ENCODE measurements at regions not wholly inside any gene's neighbourhood (a gene's known extent, or its start where the extent isn't known, plus 50 kb on each side); places are given as distances from the start of the nearest gene placed in this dataset.

DNA sequence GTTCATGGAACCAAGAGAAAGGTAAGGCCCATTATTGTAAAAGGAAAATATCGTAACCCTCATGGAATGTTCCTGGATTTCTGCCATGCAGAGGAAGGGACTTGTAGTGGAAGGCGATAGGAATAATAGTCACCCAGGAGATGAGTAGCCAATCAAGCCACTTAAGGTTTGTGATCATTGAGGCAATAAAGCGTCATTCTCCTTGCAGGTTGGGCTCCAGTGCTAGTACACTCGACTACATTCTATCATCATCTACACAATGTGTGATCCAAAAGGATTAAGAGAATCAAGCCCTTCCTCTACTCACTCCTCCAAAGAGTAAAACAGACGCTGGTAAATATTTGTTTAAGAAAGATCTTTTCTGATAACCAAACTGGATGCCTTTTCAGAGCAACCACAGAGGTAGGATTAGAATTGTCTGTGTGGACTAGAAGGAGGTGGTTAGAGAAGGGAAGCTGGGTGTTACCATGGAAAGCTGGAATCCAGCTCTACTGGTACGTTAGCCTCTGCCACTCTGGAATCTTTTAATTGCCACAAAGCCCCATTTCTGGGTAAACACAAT is 245.7 kb downstream of the IKZF2 start:
- TF ChIP-seq EZH2 (optimal IDR thresholded peaks at IDR 0.05; ENCODE audit: low read depth, low read length) (no peak), EZH2phosphoT487 (IDR thresholded peaks at IDR 0.05; ENCODE audit: low read length) (no peak)
- TF ChIP-seq, protein P1, sequence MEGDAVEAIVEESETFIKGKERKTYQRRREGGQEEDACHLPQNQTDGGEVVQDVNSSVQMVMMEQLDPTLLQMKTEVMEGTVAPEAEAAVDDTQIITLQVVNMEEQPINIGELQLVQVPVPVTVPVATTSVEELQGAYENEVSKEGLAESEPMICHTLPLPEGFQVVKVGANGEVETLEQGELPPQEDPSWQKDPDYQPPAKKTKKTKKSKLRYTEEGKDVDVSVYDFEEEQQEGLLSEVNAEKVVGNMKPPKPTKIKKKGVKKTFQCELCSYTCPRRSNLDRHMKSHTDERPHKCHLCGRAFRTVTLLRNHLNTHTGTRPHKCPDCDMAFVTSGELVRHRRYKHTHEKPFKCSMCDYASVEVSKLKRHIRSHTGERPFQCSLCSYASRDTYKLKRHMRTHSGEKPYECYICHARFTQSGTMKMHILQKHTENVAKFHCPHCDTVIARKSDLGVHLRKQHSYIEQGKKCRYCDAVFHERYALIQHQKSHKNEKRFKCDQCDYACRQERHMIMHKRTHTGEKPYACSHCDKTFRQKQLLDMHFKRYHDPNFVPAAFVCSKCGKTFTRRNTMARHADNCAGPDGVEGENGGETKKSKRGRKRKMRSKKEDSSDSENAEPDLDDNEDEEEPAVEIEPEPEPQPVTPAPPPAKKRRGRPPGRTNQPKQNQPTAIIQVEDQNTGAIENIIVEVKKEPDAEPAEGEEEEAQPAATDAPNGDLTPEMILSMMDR (IDR thresholded peaks at IDR 0.05; ENCODE audit: low read length) = no peak

Measured in MM.1S (cell line).